Naive thymus-derived CD8-positive, alpha-beta T cell (primary cell): ENCODE measurements at regions not wholly inside any gene's neighbourhood (a gene's known extent, or its start where the extent isn't known, plus 50 kb on each side); places are given as distances from the start of the nearest gene placed in this dataset.

ENCODE experiments used
- ATAC-seq, 2 donors: fragments of 150-1000 bp; cut with Tn5 transposase in 1 of 2; sonication (Bioruptor Pico), chemical (Tn5 transposase) in 1 of 2; 1 replicate in 1 of 2; 2 replicates in 1 of 2; pipeline ENCODE4 v1.10.0; 2021; ENCODE audit warnings: mild to moderate bottlenecking in 2 of 2, moderate library complexity in 2 of 2
- POLR2A ChIA-PET: fragments of 350-600 bp; sonication (Branson Sonifier 250); formaldehyde crosslinking; loops from one replicate; lab custom pipeline; 2021; ENCODE audit warnings: antibody characterized with exemption; lab: Charles Lee
- DNase-seq, 10 donors: peaks; one replicate each; pipeline versions ENCODE4 v3.0.0 to v3.0.0-alpha.2; 2020 to 2022
- H3K27ac Mint-ChIP-seq, 10 donors: one replicate each; pipeline ENCODE4 v1.8.0; 2020 to 2022; ENCODE audit warnings: mild to moderate bottlenecking in 10 of 10, mixed read lengths in 10 of 10, moderate library complexity in 4 of 10, inconsistent platforms in 1 of 10
- H3K27me3 Mint-ChIP-seq, 5 donors: one replicate each; pipeline ENCODE4 v1.8.0; 2021 to 2022; ENCODE audit warnings: mixed read lengths in 5 of 5
- H3K36me3 Mint-ChIP-seq, 3 donors: one replicate each; pipeline ENCODE4 v1.8.0; 2020 to 2022; ENCODE audit warnings: mixed read lengths in 3 of 3, mild to moderate bottlenecking in 2 of 3, inconsistent platforms in 1 of 3
- H3K4me1 Mint-ChIP-seq, 4 donors: one replicate each; pipeline ENCODE4 v1.8.0; 2021 to 2022; ENCODE audit warnings: mixed read lengths in 4 of 4
- H3K4me3 Mint-ChIP-seq, 10 donors: one replicate each; pipeline ENCODE4 v1.8.0; 2020 to 2022; ENCODE audit warnings: mild to moderate bottlenecking in 10 of 10, mixed read lengths in 10 of 10, moderate library complexity in 6 of 10, inconsistent platforms in 1 of 10
- H3K9me3 Mint-ChIP-seq, 9 donors: one replicate each; pipeline ENCODE4 v1.8.0; 2020 to 2022; ENCODE audit warnings: mixed read lengths in 9 of 9, mild to moderate bottlenecking in 3 of 9, inconsistent platforms in 1 of 9, moderate library complexity in 1 of 9

DNA sequence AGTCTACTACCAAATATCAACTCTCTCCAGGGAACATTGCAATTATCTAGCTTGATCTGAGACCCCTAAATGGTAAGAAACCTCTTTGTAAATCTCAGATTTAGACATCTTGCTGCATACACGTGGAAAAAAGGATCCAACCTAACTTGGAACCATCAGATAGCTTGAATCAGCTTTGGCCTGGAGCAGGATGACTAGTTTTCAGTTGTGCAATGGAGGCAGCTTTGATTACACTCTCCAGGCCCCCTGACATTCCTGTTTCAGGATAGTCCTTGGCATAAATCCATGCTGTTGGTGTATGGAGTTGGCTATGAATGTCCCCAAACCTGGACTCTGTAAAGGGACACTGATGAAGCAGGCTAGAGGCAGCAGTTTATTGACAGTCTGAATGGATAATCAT, 1061.9 kb upstream of the TENM3 start:
- no peaks in the 10 kb centered on the region for H3K4me1 Mint-ChIP-seq
- no peak for ATAC-seq
- H3K9me3 Mint-ChIP-seq: peaks cover 0 to 15% (median 4%) of the 10 kb centered on the region in 9 donors
- H3K36me3 Mint-ChIP-seq: no peaks in the 10 kb centered on the region
- H3K27ac Mint-ChIP-seq: no peak overlapping the region
- no peak for DNase-seq
- POLR2A ChIA-PET: no interaction called here
- no peak overlapping the region for H3K4me3 Mint-ChIP-seq
- peaks cover 0 to 3% (median 0%) of the 10 kb centered on the region in 5 donors for H3K27me3 Mint-ChIP-seq

DNA sequence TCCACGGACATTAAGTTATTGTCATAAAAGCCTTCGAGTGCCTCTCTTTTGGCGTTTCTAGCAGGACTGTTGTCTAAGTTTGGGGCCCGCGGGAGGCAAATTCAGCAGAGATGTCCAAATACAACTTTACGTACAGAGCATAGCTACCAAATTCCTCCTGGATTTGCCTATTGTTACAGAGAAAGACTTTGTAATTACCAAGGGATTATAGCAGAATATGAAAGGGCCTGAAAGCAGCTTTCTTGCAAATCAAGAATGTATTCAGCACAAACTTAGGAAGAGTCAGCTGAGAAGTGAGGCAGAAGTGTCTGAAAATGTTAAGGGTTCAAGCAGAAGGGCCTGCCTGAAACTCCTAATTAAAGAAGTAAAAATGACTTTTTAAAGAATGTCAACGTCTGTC, 1053.5 kb upstream of the TENM3 start:
- no peak for ATAC-seq
- no peak for DNase-seq
- H3K27me3 Mint-ChIP-seq: peaks cover 0 to 2% (median 0%) of the 10 kb centered on the region in 5 donors
- no peak overlapping the region for H3K4me3 Mint-ChIP-seq
- no peaks in the 10 kb centered on the region for H3K4me1 Mint-ChIP-seq
- no peak overlapping the region for H3K27ac Mint-ChIP-seq
- H3K9me3 Mint-ChIP-seq: peaks cover 0 to 12% (median 3%) of the 10 kb centered on the region in 9 donors
- POLR2A ChIA-PET: no interaction called here
- no peaks in the 10 kb centered on the region for H3K36me3 Mint-ChIP-seq

- Mint-ChIP-seq H3K9me3 (peaks cover 0 to 7% (median 0%) of the 10 kb centered on the region in 9 donors), H3K27ac (no peak overlapping the region), H3K4me3 (no peak overlapping the region), H3K4me1 (no peaks in the 10 kb centered on the region), H3K36me3 (no peaks in the 10 kb centered on the region), H3K27me3 (peaks cover 0 to 2% (median 0%) of the 10 kb centered on the region in 5 donors)
- POLR2A ChIA-PET: no interaction called here
- DNase-seq (no peak), ATAC-seq (no peak)
These were observed 1049.9 kb upstream of the TENM3 start for GRCh38 chr4:181193131-181193930.

- DNase-seq: no peak
- POLR2A ChIA-PET: no interaction called here
- Mint-ChIP-seq H3K4me3 (no peak overlapping the region), H3K36me3 (no peaks in the 10 kb centered on the region), H3K27ac (no peak overlapping the region), H3K4me1 (no peaks in the 10 kb centered on the region), H3K9me3 (peaks cover 0 to 8% (median 0%) of the 10 kb centered on the region in 9 donors), H3K27me3 (peaks cover 0 to 2% (median 0%) of the 10 kb centered on the region in 5 donors)
- ATAC-seq: no peak
These were observed 1049.1 kb upstream of the TENM3 start for GRCh38 chr4:181194096-181194495.

- Mint-ChIP-seq H3K27me3 (peaks cover 0 to 3% (median 0%) of the 10 kb centered on the region in 5 donors), H3K36me3 (no peaks in the 10 kb centered on the region), H3K4me1 (no peaks in the 10 kb centered on the region), H3K9me3 (peaks cover 0 to 19% (median 0%) of the 10 kb centered on the region in 9 donors), H3K4me3 (no peak overlapping the region), H3K27ac (no peak overlapping the region)
- ATAC-seq: no peak
- no peak for DNase-seq
- POLR2A ChIA-PET: no interaction called here
These were observed 1043.1 kb upstream of the TENM3 start for GRCh38 chr4:181200076-181200475.

DNA sequence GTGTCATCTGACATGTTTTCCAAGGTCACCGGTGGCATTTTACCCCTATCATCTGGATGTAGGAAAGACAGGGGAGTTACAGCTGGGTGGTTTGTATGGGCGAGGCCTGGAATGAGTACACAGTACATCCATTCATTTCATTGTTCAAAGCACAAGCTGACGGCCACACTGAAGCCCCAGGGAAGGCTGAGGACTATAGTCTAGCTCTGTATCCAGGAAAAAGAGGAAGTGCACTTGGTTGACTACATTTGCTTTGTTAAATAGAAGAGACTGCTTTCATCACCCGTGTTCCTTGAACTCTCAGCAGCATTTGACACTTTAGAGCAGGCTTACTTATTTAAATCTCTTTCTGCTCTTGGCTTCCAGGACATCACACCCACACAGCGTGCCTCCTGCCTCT, 1041.0 kb upstream of the TENM3 start:
- POLR2A ChIA-PET: no interaction called here
- DNase-seq (no peak), ATAC-seq (no peak)
- H3K27me3 Mint-ChIP-seq: peaks cover 0 to 3% (median 0%) of the 10 kb centered on the region in 5 donors
- H3K4me1 Mint-ChIP-seq: no peaks in the 10 kb centered on the region
- H3K9me3 Mint-ChIP-seq: peaks cover 0 to 19% (median 0%) of the 10 kb centered on the region in 9 donors
- H3K27ac Mint-ChIP-seq: no peak overlapping the region
- H3K36me3 Mint-ChIP-seq: no peaks in the 10 kb centered on the region
- H3K4me3 Mint-ChIP-seq: no peak overlapping the region

DNA sequence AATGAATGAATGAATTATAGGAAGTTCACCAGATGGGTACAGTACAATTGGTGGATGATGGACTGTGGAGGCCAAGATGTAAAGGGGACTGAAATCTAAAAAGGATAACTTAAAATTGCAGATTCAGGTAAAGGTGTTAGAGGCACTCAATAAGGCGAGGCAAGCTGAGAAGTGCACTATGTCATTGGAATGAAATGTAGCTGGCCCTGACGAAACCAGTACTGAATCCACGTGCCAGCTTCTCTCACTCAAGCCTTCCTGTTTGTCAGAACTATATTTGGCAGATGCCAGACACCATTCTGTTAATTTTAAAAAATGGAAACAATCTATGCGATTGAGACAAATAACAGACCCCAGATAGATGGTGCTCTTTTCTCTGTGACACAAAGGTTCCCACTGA, 1039.1 kb upstream of the TENM3 start:
- DNase-seq (no peak), ATAC-seq (no peak)
- no peaks in the 10 kb centered on the region for H3K36me3 Mint-ChIP-seq
- no peaks in the 10 kb centered on the region for H3K4me1 Mint-ChIP-seq
- no peak overlapping the region for H3K4me3 Mint-ChIP-seq
- H3K27ac Mint-ChIP-seq: no peak overlapping the region
- peaks cover 0 to 3% (median 0%) of the 10 kb centered on the region in 5 donors for H3K27me3 Mint-ChIP-seq
- peaks cover 0 to 19% (median 0%) of the 10 kb centered on the region in 9 donors for H3K9me3 Mint-ChIP-seq
- POLR2A ChIA-PET: no interaction called here

- no peak for ATAC-seq
- H3K9me3 Mint-ChIP-seq: peaks cover 0 to 12% (median 0%) of the 10 kb centered on the region in 9 donors
- H3K4me1 Mint-ChIP-seq: no peaks in the 10 kb centered on the region
- no peak overlapping the region for H3K27ac Mint-ChIP-seq
- H3K4me3 Mint-ChIP-seq: no peak overlapping the region
- POLR2A ChIA-PET: no interaction called here
- DNase-seq: no peak
- H3K27me3 Mint-ChIP-seq: peaks cover 0 to 8% (median 0%) of the 10 kb centered on the region in 5 donors
- H3K36me3 Mint-ChIP-seq: no peaks in the 10 kb centered on the region
These were observed 1029.7 kb upstream of the TENM3 start for GRCh38 chr4:181213551-181213950.

DNA sequence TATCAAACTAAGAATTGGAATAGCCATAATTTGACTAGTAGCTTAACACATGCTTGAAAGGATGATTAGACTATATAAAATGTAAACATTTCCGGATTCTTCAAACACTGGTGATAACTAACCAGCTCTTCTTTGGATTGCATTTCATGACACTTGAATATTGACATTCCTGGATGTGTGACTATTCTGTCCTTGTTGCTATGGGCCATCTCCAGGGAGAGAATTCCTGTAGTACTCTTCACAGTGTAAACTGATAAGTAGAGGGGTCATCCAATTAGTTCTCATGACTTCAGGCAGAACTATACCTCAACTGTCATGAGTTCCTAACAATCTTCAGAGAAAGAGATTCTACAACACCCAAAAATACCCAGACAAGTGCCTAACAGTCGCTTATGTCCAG, 1026.7 kb upstream of the TENM3 start:
- Mint-ChIP-seq H3K36me3 (no peaks in the 10 kb centered on the region), H3K27me3 (peaks cover 0 to under 1% (median 0%) of the 10 kb centered on the region in 5 donors), H3K9me3 (peaks cover 0 to 12% (median 0%) of the 10 kb centered on the region in 9 donors), H3K4me3 (no peak overlapping the region), H3K4me1 (no peaks in the 10 kb centered on the region), H3K27ac (no peak overlapping the region)
- no peak for ATAC-seq
- DNase-seq: no peak
- POLR2A ChIA-PET: no interaction called here

- no peaks in the 10 kb centered on the region for H3K36me3 Mint-ChIP-seq
- DNase-seq (no peak), ATAC-seq (no peak)
- H3K4me1 Mint-ChIP-seq: no peaks in the 10 kb centered on the region
- peaks cover 0 to 12% (median 0%) of the 10 kb centered on the region in 9 donors for H3K9me3 Mint-ChIP-seq
- no peak overlapping the region for H3K4me3 Mint-ChIP-seq
- H3K27me3 Mint-ChIP-seq: no peaks in the 10 kb centered on the region
- POLR2A ChIA-PET: no interaction called here
- peak overlapping the region in 1 of 10 donors; percentile 58 for H3K27ac Mint-ChIP-seq
These were observed 1023.3 kb upstream of the TENM3 start for GRCh38 chr4:181219783-181220416.

GRCh38 chr4:181224852-181225251, 1018.4 kb upstream of the TENM3 start:
- no peak overlapping the region for H3K27ac Mint-ChIP-seq
- H3K9me3 Mint-ChIP-seq: peaks cover 0 to 2% (median 0%) of the 10 kb centered on the region in 9 donors
- no peaks in the 10 kb centered on the region for H3K27me3 Mint-ChIP-seq
- POLR2A ChIA-PET: no interaction called here
- no peaks in the 10 kb centered on the region for H3K4me1 Mint-ChIP-seq
- DNase-seq: no peak
- H3K4me3 Mint-ChIP-seq: no peak overlapping the region
- no peak for ATAC-seq
- H3K36me3 Mint-ChIP-seq: no peaks in the 10 kb centered on the region

- Mint-ChIP-seq H3K36me3 (no peaks in the 10 kb centered on the region), H3K9me3 (peaks cover 0 to 2% (median 0%) of the 10 kb centered on the region in 9 donors), H3K27ac (no peak overlapping the region), H3K4me1 (no peaks in the 10 kb centered on the region), H3K4me3 (no peak overlapping the region), H3K27me3 (no peaks in the 10 kb centered on the region)
- ATAC-seq (no peak), DNase-seq (no peak)
- POLR2A ChIA-PET: no interaction called here
These were observed 1017.5 kb upstream of the TENM3 start for GRCh38 chr4:181225616-181226261.
